Osteocyte (in vitro differentiated cells): ENCODE measurements at regions not wholly inside any gene's neighbourhood (a gene's known extent, or its start where the extent isn't known, plus 50 kb on each side); places are given as distances from the start of the nearest gene placed in this dataset.

Source experiments
- DNase-seq: peaks from one replicate; pipeline ENCODE4 v3.0.0; 2021; ENCODE audit warnings: mixed read lengths; ENCODE audit not compliant: unreplicated experiment; ENCODE audit errors: extremely low spot score
- H3K27ac Mint-ChIP-seq: one replicate; pipeline ENCODE4 v1.8.0; 2021; ENCODE audit warnings: mild to moderate bottlenecking, mixed read lengths; ENCODE audit not compliant: unreplicated experiment
- H3K27me3 Mint-ChIP-seq: one replicate; pipeline ENCODE4 v1.8.0; 2021; ENCODE audit warnings: mixed read lengths; ENCODE audit not compliant: unreplicated experiment
- H3K36me3 Mint-ChIP-seq: one replicate; pipeline ENCODE4 v1.8.0; 2021; ENCODE audit warnings: mixed read lengths; ENCODE audit not compliant: unreplicated experiment
- H3K4me1 Mint-ChIP-seq: one replicate; pipeline ENCODE4 v1.8.0; 2021; ENCODE audit warnings: mixed read lengths; ENCODE audit not compliant: unreplicated experiment
- H3K4me3 Mint-ChIP-seq: one replicate; pipeline ENCODE4 v1.8.0; 2021; ENCODE audit warnings: mild to moderate bottlenecking, moderate library complexity, mixed read lengths; ENCODE audit not compliant: unreplicated experiment
- H3K9me3 Mint-ChIP-seq: one replicate; pipeline ENCODE4 v1.8.0; 2021; ENCODE audit warnings: mixed read lengths; ENCODE audit not compliant: unreplicated experiment
- CTCF ChIP-seq: fragments of 200-600 bp; sonication (generic); IDR thresholded peaks from 2 replicates; pipeline ENCODE4 v1.5.0; 2021; ENCODE audit warnings: antibody characterized with exemption, mild to moderate bottlenecking, moderate library complexity

GRCh38 chr10:44723082-44723481 is 188.1 kb upstream of the TMEM72 start:
- no peaks in the 10 kb centered on the region for H3K27me3 Mint-ChIP-seq
- no peak for TF ChIP-seq CTCF
- peaks cover 45% of the 10 kb centered on the region for H3K4me1 Mint-ChIP-seq
- H3K9me3 Mint-ChIP-seq = peaks cover 10% of the 10 kb centered on the region
- DNase-seq = no peak
- no peak overlapping the region for H3K4me3 Mint-ChIP-seq
- peak overlapping the region; percentile 86 for H3K27ac Mint-ChIP-seq
- H3K36me3 Mint-ChIP-seq = peaks cover 8% of the 10 kb centered on the region

- H3K4me1 Mint-ChIP-seq = peaks cover 45% of the 10 kb centered on the region
- H3K4me3 Mint-ChIP-seq = peak overlapping the region; percentile 32
- H3K36me3 Mint-ChIP-seq = peaks cover 7% of the 10 kb centered on the region
- H3K27ac Mint-ChIP-seq = peak overlapping the region; percentile 86
- peaks cover 7% of the 10 kb centered on the region for H3K9me3 Mint-ChIP-seq
- no peaks in the 10 kb centered on the region for H3K27me3 Mint-ChIP-seq
- TF ChIP-seq CTCF = no peak
- DNase-seq = no peak
These were observed 187.4 kb upstream of the TMEM72 start for GRCh38 chr10:44723619-44724325.

GRCh38 chr10:44724415-44725174 is 186.5 kb upstream of the TMEM72 start:
- H3K36me3 Mint-ChIP-seq = peaks cover 5% of the 10 kb centered on the region
- no peak for DNase-seq
- TF ChIP-seq CTCF = no peak
- H3K27me3 Mint-ChIP-seq = no peaks in the 10 kb centered on the region
- peaks cover 45% of the 10 kb centered on the region for H3K4me1 Mint-ChIP-seq
- H3K4me3 Mint-ChIP-seq = no peak overlapping the region
- peak overlapping the region; percentile 86 for H3K27ac Mint-ChIP-seq
- H3K9me3 Mint-ChIP-seq = peaks cover 6% of the 10 kb centered on the region

- DNase-seq = no peak
- H3K4me1 Mint-ChIP-seq = peaks cover 45% of the 10 kb centered on the region
These were observed 185.7 kb upstream of the TMEM72 start for GRCh38 chr10:44725404-44725803.

More at GRCh38 chr10:44725404-44725803, 185.7 kb upstream of the TMEM72 start:
- Mint-ChIP-seq H3K9me3 (peaks cover 10% of the 10 kb centered on the region), H3K27me3 (no peaks in the 10 kb centered on the region), H3K36me3 (peaks cover 8% of the 10 kb centered on the region), H3K27ac (peak overlapping the region; percentile 86), H3K4me3 (no peak overlapping the region)
- no peak for TF ChIP-seq CTCF
